ENCODE measurements at regions not wholly inside any gene's neighbourhood (a gene's known extent, or its start where the extent isn't known, plus 50 kb on each side); places are given as distances from the start of the nearest gene placed in this dataset.
"Not testable (repeated sequence)": the region's sequence is repeated elsewhere in the genome, so short reads cannot be mapped to it uniquely, and the experiment has no call there.

DNA sequence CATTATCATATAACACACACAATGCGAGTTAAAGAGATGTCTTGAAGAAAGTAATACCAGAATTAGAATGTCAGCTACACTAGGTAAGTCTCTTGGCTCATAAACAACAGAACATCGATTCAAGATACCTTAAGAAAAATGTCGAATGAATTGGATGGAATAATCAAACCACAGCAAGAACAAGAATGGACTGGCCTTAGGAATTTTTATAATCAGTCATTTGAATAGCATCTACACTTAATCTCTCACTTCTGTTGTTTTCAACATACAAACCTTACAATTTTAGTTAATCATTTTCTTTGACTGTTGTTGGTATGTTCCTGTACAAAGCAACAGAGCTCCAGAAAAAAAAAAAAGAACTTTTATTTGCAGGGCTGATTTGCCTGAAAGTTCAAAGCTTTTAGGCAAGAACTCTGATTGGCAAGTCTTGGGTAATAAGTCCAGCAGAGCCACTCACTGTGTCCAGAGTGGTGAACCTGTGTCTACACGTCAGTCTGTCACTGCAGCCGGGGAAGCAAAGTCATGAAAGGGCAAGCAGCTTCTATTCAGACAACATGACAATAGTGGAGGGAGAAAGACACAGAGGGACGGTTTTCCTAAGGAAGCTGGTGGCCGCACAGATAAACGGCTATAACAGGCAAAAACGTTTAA is 1026.1 kb upstream of the MIR17HG start:
- no peak overlapping the region for H3K27ac Mint-ChIP-seq
- no peak overlapping the region for H3K4me3 Mint-ChIP-seq
- H3K9me3 Mint-ChIP-seq, result peaks cover 2% of the 10 kb centered on the region
- no peaks in the 10 kb centered on the region for H3K4me1 Mint-ChIP-seq
- no peaks in the 10 kb centered on the region for H3K36me3 Mint-ChIP-seq (ENCODE audit: low read depth)
- H3K27me3 Mint-ChIP-seq, result no peaks in the 10 kb centered on the region
- ChIA-PET CTCF (no interaction called here), POLR2A (no interaction called here)
- DNase-seq, result no peak

GRCh38 chr13:90329641-90330040 is 1017.8 kb upstream of the MIR17HG start:
- H3K27me3 Mint-ChIP-seq, result no peaks in the 10 kb centered on the region
- ChIA-PET CTCF (no interaction called here), POLR2A (no interaction called here)
- H3K36me3 Mint-ChIP-seq (ENCODE audit: low read depth), result no peaks in the 10 kb centered on the region
- H3K9me3 Mint-ChIP-seq, result no peaks in the 10 kb centered on the region
- H3K27ac Mint-ChIP-seq, result no peak overlapping the region
- DNase-seq, result no peak
- no peaks in the 10 kb centered on the region for H3K4me1 Mint-ChIP-seq
- no peak overlapping the region for H3K4me3 Mint-ChIP-seq

GRCh38 chr13:90331974-90332373 is 1015.5 kb upstream of the MIR17HG start:
- ChIA-PET POLR2A (no interaction called here), CTCF (no interaction called here)
- H3K27me3 Mint-ChIP-seq, result no peaks in the 10 kb centered on the region
- no peak for DNase-seq
- H3K27ac Mint-ChIP-seq, result no peak overlapping the region
- H3K9me3 Mint-ChIP-seq, result peaks cover 5% of the 10 kb centered on the region
- H3K4me3 Mint-ChIP-seq, result no peak overlapping the region
- no peaks in the 10 kb centered on the region for H3K36me3 Mint-ChIP-seq (ENCODE audit: low read depth)
- no peaks in the 10 kb centered on the region for H3K4me1 Mint-ChIP-seq

DNA sequence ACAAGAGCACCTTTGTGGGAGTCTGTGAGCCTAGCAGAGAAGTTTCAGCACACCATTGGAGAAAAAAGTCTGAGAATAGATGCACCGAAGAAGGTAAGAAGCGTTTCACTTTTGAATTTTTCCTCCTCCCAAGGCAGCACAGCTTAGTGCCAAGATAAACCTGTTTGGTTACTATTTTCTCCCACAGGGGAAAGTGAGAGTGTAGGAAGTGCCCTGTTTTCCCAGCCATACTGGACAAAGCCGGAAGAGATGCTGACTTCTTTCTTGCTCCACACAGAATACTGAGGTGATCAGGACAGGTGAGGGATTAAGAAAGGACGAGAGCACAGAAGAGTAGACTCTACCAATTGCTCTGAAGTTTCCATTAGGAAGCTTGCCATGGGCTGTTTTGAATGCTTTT is 1011.0 kb upstream of the MIR17HG start:
- ChIA-PET CTCF (no interaction called here), POLR2A (no interaction called here)
- no peaks in the 10 kb centered on the region for H3K4me1 Mint-ChIP-seq
- H3K36me3 Mint-ChIP-seq (ENCODE audit: low read depth), result no peaks in the 10 kb centered on the region
- H3K4me3 Mint-ChIP-seq, result no peak overlapping the region
- DNase-seq, result no peak
- H3K27ac Mint-ChIP-seq, result no peak overlapping the region
- H3K27me3 Mint-ChIP-seq, result no peaks in the 10 kb centered on the region
- peaks cover 10% of the 10 kb centered on the region for H3K9me3 Mint-ChIP-seq

- H3K27ac Mint-ChIP-seq; CTCF ChIA-PET; H3K36me3 Mint-ChIP-seq (ENCODE audit: low read depth); DNase-seq; H3K4me3 Mint-ChIP-seq; H3K27me3 Mint-ChIP-seq; H3K4me1 Mint-ChIP-seq; POLR2A ChIA-PET: not testable (repeated sequence)
- peaks cover 10% of the 10 kb centered on the region for H3K9me3 Mint-ChIP-seq
Measured at GRCh38 chr13:90341348-90341747, 1006.1 kb upstream of the MIR17HG start.

GRCh38 chr13:90348477-90349136 is 998.9 kb upstream of the MIR17HG start:
- not testable (repeated sequence) for H3K27ac Mint-ChIP-seq; H3K36me3 Mint-ChIP-seq (ENCODE audit: low read depth)
- H3K9me3 Mint-ChIP-seq, result peaks cover 12% of the 10 kb centered on the region

GRCh38 chr13:90352763-90353162 is 994.7 kb upstream of the MIR17HG start:
- no peak for DNase-seq
- peaks cover 12% of the 10 kb centered on the region for H3K9me3 Mint-ChIP-seq
- no peaks in the 10 kb centered on the region for H3K4me1 Mint-ChIP-seq
- H3K4me3 Mint-ChIP-seq, result no peak overlapping the region
- H3K36me3 Mint-ChIP-seq (ENCODE audit: low read depth), result no peaks in the 10 kb centered on the region
- no peak overlapping the region for H3K27ac Mint-ChIP-seq
- no peaks in the 10 kb centered on the region for H3K27me3 Mint-ChIP-seq
- ChIA-PET CTCF (no interaction called here), POLR2A (no interaction called here)

More at GRCh38 chr13:90348477-90349136, 998.9 kb upstream of the MIR17HG start:
- H3K27me3 Mint-ChIP-seq, DNase-seq, H3K4me3 Mint-ChIP-seq, CTCF ChIA-PET, H3K4me1 Mint-ChIP-seq, POLR2A ChIA-PET: not testable (repeated sequence)

DNA sequence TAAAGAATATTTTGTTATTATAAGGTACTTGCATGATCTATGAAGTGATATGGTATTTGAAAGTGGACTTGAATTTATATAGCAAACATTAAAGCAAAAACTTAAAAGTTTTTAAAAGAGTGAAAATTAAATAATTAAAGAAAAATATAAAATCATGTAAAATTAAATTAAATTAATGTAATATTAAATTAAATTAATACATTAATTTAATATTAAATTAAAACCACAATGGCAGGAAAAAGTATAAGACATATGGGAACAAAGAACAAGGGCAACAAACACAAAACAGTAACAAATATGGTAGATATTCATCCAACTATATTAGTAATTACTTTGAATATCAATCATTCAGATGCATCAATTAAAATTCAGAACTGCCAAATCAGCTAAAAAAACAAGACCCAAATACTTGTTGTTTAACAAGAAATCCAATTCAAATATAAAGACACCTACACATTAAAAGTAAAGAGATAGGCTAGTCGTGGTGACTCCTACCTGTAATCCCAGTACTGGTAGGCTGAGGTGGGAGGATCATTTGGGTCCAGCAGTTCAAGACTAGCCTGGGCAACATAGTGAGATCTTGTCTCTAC is 992.2 kb upstream of the MIR17HG start:
- H3K27me3 Mint-ChIP-seq, result no peaks in the 10 kb centered on the region
- no peak for DNase-seq
- no peak overlapping the region for H3K27ac Mint-ChIP-seq
- ChIA-PET POLR2A (no interaction called here), CTCF (no interaction called here)
- peaks cover 5% of the 10 kb centered on the region for H3K9me3 Mint-ChIP-seq
- no peaks in the 10 kb centered on the region for H3K4me1 Mint-ChIP-seq
- H3K4me3 Mint-ChIP-seq, result no peak overlapping the region
- no peaks in the 10 kb centered on the region for H3K36me3 Mint-ChIP-seq (ENCODE audit: low read depth)

DNA sequence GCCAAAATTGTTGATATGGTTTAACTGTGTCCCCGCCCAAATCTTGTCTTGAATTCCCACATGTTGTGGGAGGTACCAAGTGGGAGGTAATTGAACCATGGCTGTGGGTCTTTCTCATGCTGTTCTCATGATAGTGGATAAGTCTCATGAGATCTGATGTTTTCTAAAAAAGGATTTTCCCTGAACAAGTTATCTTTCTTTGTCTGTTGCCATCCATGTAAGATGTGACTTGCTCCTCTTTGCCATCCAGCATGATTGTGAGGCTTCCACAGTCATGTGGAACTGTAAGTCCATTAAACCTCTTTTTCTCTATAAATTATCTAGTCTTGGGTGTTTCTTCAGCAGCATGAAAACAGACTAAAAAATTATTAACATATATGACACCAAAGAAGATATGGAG is 986.7 kb upstream of the MIR17HG start:
- Mint-ChIP-seq H3K36me3 (ENCODE audit: low read depth) (no peaks in the 10 kb centered on the region), H3K27ac (no peak overlapping the region), H3K4me3 (no peak overlapping the region), H3K4me1 (no peaks in the 10 kb centered on the region), H3K9me3 (no peaks in the 10 kb centered on the region), H3K27me3 (no peaks in the 10 kb centered on the region)
- CTCF ChIA-PET, result no interaction called here
- POLR2A ChIA-PET, result no interaction called here
- no peak for DNase-seq

DNA sequence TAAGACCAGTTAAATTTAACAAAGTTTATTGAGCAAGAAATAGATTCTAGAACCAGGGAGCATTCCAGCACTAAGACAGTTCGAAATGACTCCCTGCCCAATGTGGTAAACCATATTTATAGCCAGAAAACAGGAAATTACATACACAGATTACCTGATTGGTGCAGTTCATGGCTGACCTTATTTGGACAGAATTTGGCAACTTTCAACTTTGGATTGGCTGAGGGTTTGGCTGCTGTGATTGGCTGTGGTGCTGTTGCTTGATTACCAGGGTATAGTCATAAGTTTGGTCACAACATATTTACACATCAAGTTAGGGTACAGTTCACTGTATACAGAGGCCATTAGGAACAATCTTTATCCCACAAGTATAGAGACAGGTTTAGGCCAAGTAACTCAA is 984.8 kb upstream of the MIR17HG start:
- Mint-ChIP-seq H3K27ac (no peak overlapping the region), H3K4me3 (no peak overlapping the region), H3K9me3 (peaks cover 3% of the 10 kb centered on the region), H3K27me3 (no peaks in the 10 kb centered on the region), H3K4me1 (no peaks in the 10 kb centered on the region), H3K36me3 (ENCODE audit: low read depth) (no peaks in the 10 kb centered on the region)
- DNase-seq, result no peak
- POLR2A ChIA-PET, result no interaction called here
- CTCF ChIA-PET, result no interaction called here

DNA sequence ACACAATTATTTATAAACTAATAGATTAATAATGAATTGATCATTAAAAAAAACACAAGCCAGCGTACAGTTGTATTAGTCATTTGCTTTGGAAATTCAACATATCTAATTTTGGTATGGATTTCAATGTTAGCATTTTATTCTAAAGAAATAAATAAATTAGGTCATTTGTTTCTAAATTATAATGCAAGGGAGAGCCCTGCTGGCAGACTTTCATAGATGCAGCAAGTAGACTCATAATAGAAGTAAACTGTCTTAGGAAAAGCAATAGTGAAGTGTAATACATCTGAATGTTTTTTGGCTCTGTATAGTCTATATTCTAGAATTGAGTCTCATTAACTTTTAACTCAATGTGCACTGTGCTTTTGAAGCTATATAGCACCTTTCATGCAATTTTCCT is 982.4 kb upstream of the MIR17HG start:
- H3K27me3 Mint-ChIP-seq, result no peaks in the 10 kb centered on the region
- no peak overlapping the region for H3K4me3 Mint-ChIP-seq
- no peak overlapping the region for H3K27ac Mint-ChIP-seq
- no peak for DNase-seq
- ChIA-PET POLR2A (no interaction called here), CTCF (no interaction called here)
- no peaks in the 10 kb centered on the region for H3K4me1 Mint-ChIP-seq
- peaks cover 3% of the 10 kb centered on the region for H3K9me3 Mint-ChIP-seq
- no peaks in the 10 kb centered on the region for H3K36me3 Mint-ChIP-seq (ENCODE audit: low read depth)

DNA sequence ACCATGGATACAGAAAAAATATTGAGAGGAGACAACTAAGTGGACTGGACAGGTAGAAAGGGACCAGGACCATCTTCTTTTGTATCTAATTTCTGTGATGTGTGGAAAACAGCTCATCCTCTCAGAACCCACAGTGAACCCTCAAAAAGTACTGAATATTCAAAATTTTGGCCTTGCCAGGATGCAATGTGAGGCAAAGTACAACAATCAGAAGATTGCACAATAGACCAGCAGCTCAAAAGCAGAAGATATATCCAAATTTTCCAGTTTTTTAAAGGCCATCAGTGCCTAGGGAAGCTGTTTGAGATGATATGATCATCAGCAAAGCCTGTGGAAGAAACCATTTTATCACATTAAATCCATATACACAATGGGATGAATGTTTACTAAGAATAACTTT is 973.3 kb upstream of the MIR17HG start:
- H3K4me1 Mint-ChIP-seq, result no peaks in the 10 kb centered on the region
- H3K4me3 Mint-ChIP-seq, result no peak overlapping the region
- H3K9me3 Mint-ChIP-seq, result no peaks in the 10 kb centered on the region
- H3K36me3 Mint-ChIP-seq (ENCODE audit: low read depth), result no peaks in the 10 kb centered on the region
- POLR2A ChIA-PET, result no interaction called here
- CTCF ChIA-PET, result no interaction called here
- no peak overlapping the region for H3K27ac Mint-ChIP-seq
- H3K27me3 Mint-ChIP-seq, result no peaks in the 10 kb centered on the region
- no peak for DNase-seq

GRCh38 chr13:90375851-90376250 is 971.6 kb upstream of the MIR17HG start:
- Mint-ChIP-seq H3K4me3 (no peak overlapping the region), H3K9me3 (no peaks in the 10 kb centered on the region), H3K4me1 (no peaks in the 10 kb centered on the region), H3K27me3 (no peaks in the 10 kb centered on the region), H3K36me3 (ENCODE audit: low read depth) (no peaks in the 10 kb centered on the region), H3K27ac (no peak overlapping the region)
- POLR2A ChIA-PET, result no interaction called here
- CTCF ChIA-PET, result no interaction called here
- DNase-seq, result no peak

- ChIA-PET POLR2A (no interaction called here), CTCF (no interaction called here)
- Mint-ChIP-seq H3K9me3 (peaks cover 9% of the 10 kb centered on the region), H3K4me1 (no peaks in the 10 kb centered on the region), H3K27me3 (no peaks in the 10 kb centered on the region), H3K4me3 (no peak overlapping the region), H3K36me3 (ENCODE audit: low read depth) (no peaks in the 10 kb centered on the region), H3K27ac (no peak overlapping the region)
- no peak for DNase-seq
Measured at GRCh38 chr13:90382425-90382824, 965.1 kb upstream of the MIR17HG start.

All from activated CD4-positive, alpha-beta memory T cell treated with anti-CD3 and anti-CD28 coated beads, Interleukin-2, amount 10 ng/mL, durations not matched to agents 7 days and 5 days (primary cell).